Retina (tissue), 1 donor: ENCODE measurements at regions not wholly inside any gene's neighbourhood (a gene's known extent, or its start where the extent isn't known, plus 50 kb on each side); places are given as distances from the start of the nearest gene placed in this dataset.
A peak's percentile ranks its signal among the peaks of the same experiment; 100 is the strongest.

ENCODE experiments used
- DNase-seq: peaks from one replicate; pipeline ENCODE4 v3.0.0-alpha.2; 2016

DNA sequence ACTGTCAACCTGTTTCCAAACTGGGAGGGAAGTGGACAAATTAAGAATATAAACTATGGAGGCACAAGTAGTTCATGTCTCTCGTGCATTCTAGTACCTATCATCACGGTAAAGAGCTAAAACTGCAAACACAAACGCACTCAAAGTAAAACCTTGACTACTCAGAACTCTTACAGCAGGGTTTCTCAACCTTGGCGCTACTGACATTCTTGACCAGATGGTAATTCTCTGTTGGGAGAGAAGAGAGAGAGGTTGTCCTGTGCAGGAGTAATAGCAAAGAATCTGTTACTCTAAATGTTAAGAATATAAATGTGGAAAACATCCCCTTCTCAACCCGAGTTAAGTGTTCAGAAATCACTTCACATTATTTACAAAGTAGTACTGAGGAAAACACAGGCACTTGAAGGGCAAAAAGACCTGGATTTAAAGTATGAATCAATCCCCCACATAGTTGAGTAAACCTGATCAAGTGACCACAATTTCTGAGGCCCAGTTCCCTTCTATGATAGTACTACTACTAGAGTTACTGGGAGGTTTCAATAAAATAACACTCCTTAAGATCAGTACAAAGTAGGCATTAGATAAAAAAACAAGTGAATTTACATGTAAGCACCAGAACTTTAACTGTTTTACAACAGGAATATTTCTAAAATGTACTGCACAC lies 73.1 kb upstream of the ARHGAP32 start:
- DNase-seq = no peak

DNA sequence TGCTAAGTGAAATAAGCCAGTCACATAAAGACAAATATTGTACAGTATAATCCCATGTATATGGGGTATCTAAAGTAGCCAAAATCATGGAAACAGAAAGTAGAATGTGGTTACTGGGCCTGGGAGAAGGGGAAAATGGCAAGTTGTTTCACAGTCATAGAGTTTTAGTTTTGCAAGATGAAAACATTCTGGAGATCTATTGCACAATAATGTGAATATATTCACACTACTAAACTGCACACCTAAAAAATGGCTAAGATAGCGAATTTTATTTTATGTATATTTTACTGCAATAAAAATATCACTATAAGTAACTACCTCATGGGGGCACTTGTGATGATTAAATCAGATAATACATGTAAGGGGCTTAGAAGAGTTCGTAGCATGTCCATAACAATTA lies 72.0 kb upstream of the ARHGAP32 start:
- DNase-seq = no peak

DNA sequence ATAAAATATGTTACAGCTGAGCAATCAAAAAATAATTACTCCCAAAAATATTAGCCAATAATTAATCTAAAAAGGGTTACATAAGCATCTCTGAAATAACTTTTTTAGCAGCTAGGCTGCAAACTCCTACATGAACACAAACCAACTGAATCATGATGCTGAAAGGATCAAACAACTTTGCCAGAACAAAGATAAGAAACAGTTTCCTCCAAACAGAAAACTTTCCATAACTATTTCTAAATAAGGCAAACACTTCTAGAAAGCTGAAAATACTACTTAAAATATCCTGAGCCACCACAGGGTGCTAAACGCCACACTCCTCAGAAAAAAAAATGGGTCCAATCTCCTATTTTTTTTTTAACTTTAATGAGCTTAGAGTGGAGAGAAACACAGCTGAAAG lies 68.6 kb upstream of the ARHGAP32 start:
- no peak for DNase-seq

DNA sequence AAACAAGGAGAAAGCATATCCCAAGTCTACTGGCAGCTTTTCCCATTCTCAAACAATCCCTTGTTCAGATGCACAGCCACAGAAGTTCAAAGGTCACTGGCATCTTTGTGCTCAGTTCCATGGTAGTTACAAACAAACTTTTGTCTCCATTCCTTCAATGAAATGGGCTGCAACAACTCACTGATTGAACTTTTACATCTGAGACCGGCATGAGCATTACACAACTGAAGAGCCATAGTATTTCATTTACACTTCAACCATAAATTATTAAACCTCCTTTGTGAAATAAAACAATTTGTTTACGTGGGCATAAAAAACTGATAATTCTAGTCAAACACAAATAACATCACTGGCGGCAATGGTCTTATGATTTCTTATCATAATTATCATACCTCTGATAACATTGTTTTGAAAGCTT lies 67.8 kb upstream of the ARHGAP32 start:
- no peak for DNase-seq

DNA sequence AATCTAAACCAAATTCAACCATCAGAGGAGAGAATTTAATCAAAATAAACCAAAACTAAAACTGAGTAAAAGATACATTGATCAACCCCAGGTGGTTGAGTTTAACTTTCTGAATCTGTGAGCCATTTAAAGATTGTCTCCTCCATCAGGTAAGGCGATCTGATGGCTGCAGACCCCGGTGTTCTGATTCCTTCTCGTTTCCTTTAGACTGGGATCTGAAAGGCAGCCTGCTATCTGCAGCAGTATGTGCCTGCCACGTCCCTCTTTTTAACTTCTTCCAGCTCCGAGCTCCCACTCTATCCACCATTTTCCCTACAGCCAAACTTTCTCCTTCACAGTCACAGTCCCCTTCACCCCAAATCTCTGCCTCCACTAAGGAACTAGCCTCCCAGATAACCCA lies 66.1 kb upstream of the ARHGAP32 start:
- DNase-seq = no peak

DNA sequence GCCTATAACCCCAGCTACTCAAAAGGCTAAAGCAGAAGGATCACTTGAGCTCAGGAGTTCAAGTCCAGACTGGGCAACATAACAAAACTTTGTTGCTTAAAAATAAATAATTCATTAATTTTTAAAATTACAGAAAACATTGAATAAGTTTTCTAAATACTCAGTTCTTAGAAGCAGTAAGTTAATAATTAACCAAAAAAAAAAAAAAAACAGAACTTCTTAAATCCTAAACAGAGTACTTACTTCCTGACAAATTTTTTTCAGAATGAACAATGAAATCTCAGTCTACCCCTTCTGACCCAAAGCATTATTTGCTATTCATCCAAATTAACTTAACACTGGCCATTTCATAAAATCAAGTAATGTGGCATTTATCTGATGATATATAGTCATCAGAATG lies 65.4 kb upstream of the ARHGAP32 start:
- DNase-seq = no peak

DNA sequence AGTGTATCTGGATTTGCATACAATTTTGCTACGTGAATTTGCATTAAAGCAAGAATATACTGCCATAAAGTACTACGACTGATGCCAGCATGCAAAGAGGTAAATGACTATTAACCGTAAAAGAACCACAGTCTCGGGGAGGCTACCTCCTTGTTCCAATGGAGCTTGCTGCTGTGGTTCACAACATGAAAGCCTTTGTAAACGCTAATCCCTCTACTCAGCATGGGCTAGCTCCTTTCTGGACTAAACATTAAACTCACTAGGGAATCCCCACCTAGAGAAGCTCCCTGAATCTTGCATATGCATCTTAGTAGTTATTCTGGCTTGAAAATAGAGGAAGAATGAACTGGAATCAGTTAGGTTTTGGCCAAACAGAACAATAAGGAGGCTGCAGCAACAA lies 60.5 kb upstream of the ARHGAP32 start:
- DNase-seq = peak; percentile 13

DNA sequence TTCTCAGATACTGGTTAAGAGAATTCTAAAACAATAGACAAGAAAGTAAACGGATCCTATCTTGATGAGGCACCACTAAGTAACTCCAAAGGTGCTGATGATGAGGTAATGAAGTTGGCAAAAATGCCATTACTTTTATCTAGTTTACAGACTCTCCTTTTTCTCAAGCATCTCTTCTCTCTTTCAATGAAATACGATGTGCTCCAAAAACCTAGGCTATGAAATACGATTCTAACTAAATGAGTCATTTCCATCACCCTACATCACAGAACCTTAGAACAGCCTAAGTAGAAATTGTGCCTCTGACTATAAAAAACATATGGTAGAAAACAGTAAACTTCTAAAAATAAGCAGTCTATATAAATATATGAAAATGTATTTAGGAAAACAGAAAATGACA lies 58.9 kb upstream of the ARHGAP32 start:
- no peak for DNase-seq

DNA sequence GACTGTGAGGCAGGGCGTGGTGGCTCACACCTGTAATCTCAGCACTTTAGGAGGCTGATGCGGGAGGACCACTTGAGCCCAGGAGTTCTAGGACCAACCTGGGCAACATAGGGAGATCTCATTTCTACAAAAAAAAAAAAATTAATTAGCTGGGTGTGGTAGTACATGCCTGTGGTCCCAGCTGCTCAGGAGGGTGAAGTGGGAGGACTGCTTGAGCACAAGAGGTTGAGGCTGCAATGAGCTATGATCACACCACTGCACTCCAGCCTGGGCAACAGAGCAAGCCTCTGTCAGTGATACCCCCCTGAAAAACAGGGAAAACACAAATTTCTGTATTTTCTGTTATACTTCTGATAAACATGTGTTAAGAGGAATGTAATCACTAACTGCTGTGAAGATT lies 57.8 kb upstream of the ARHGAP32 start:
- no peak for DNase-seq

DNA sequence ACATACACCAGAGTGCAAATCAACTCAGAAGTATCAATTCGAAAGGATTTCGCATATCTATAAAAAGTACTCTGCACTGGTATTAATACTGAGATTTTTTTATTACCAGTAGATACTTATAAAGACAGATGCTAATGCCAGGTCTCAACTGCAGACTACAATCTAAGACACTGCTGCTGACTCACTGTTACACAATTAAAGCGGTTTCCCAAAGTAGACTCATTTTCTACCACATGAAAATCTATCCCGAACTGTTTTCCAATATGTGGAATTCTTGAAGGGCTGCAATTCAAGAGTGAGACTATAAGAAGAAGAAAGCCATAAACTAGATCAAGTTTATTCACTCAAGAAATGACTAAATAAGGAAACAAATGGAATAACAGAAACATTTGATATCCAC lies 57.2 kb upstream of the ARHGAP32 start:
- no peak for DNase-seq

DNA sequence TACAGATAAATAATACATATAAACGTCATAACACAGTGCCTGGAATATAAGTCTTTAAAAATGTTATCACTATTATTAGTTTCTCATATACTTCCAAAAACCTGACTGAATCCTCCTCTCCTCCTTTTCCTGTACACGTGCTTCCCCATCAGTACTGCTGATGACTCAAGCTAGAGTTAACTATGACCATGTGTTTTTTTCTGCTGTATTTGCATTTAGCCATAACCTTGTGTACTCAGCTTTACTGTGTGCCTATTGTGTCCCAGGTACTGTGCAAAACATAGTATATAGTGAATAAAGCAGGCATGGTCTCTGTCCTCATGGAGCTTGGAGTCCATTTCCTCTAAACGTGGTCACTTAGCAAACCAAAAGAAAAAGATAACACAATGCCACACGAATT lies 56.5 kb upstream of the ARHGAP32 start:
- DNase-seq = no peak

DNA sequence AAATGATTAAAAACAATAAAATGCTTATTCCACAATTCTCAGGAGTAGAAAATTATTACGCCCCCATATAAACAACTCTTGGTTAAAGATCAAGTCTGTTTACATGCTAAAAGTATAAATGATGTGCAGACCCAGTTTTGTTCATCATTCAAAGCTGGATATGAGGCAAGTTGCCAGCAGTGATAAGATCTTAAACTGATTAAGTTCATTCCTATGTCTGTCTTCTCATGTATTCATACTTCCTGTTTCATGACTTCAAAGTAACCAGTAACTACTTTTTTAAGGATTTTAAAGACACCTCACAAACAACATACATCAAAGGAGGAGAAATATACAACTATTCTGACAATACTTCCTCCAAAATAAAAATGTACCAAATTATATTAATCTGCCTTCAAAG lies 55.0 kb upstream of the ARHGAP32 start:
- DNase-seq = no peak

DNA sequence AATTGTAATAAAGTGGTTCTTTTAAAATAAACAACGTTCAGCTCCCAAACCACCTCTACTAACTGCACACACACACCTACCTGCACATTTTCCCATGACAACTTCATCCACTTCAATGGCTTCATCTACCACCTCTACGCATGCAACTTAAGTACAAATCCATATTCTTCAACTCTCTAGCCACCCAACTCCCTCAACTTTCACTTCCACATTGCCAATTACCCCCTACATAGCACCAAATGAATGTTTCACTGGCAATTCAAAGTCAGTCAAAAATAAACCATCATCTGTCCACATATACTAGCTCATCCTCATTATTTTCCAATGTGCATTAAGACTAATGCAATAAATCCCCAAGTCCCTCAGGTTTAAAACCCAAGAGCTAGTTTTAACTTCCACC lies 50.7 kb upstream of the ARHGAP32 start:
- no peak for DNase-seq
